Medulla oblongata (tissue), 1 donor: ENCODE measurements at regions not wholly inside any gene's neighbourhood (a gene's known extent, or its start where the extent isn't known, plus 50 kb on each side); places are given as distances from the start of the nearest gene placed in this dataset.
"Not testable (repeated sequence)": the region's sequence is repeated elsewhere in the genome, so short reads cannot be mapped to it uniquely, and the experiment has no call there.

Experiments used
- DNase-seq: peaks from one replicate; pipeline ENCODE4 v3.0.0-alpha.2; 2015; ENCODE audit errors: extremely low spot score

DNA sequence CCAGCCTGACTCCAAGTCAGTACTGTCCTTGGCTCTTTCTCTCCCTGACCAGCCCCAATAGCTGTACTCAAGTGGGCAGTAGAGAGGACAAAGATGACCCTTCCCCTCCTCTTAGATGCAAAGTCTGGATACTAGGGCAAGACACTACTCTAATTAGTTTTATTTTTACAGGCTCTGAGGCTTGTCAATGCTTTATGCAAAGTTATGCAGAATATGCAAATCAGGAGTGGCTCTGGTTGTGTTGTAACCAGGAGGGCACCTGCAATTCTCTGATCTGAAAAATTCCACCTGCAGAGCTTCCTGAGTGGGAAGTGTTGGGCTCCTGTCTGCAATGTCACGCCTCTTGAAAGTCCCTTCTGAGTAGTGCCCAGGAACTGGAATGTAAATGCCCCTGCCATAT, 201.5 kb downstream of the RGS3 start:
- no peak for DNase-seq

- DNase-seq = no peak
Measured at GRCh38 chr9:113665756-113666155, 202.2 kb downstream of the RGS3 start.

- DNase-seq = no peak
Measured at GRCh38 chr9:113668061-113668460, 204.5 kb downstream of the RGS3 start.

DNA sequence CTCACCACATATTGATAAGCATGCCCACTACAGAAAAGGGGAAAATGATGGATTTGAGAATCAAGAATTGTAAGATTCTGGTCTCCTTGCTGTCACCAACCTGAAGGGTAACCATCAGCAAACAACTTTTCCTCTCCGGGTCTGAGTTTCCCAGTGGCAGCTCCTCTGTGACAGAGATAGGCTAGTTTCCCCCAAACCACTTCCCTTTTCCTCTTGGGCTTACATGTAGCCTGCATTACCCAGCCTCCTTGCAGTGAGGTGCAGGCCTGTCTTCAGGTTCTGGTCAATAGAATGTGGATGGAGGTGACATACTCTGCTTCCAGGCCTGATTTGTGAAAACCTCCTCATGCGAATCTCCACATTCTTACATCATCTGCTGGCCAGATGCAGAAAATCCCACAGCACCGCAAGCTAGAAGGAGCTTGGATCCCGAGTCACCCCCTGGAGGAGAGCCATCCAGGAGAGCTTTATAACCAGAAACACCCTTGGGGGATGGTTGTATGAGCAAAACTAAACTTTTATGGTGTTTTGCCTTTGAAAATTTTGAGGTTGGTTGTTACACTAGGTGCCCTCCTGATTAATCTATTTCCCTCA, 206.1 kb downstream of the RGS3 start:
- no peak for DNase-seq

DNA sequence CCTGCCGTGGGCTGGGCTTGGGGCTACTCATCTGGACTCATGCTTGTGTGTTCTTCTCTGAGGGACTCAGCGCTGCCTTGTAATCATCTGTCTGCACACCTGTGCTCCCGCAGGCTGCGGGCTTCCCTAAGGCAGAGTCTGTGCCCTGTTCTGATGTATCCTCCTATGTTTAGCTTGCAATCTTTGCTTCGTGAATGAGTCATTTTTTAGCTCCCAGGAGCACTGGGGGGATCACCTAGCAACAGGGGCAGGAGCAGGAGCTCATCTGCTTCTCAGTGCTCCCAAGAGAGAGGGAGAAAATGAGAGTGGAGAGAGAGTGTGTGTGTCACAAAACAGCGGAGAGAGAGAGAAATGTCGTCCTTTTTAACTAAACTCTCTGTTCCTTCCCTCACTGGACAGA, 202.4 kb upstream of the ZNF618 start:
- no peak for DNase-seq

DNA sequence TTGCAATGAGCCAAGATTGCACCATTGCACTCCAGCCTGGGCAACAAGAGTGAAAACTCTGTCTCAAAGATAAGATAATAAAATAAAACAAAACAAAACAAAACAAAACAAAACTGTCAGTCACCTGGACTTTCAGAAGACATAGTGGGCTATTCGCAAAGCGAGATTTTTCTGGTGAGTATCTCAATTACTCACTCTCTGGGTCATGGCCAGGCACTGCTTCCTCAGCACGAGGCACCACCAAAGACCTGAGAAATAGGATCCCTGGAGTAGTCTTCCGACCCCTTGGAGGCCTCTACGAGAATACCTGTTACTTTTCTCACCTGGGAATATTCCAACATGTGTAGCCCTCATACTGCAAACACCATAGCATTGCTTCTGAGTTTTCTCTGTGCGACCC, 201.7 kb upstream of the ZNF618 start:
- DNase-seq = no peak

GRCh38 chr9:113675475-113675941, 200.6 kb upstream of the ZNF618 start:
- DNase-seq = no peak

GRCh38 chr9:113677057-113677456, 199.1 kb upstream of the ZNF618 start:
- DNase-seq = no peak

GRCh38 chr9:113677569-113677968, 198.5 kb upstream of the ZNF618 start:
- DNase-seq = no peak

- DNase-seq = no peak
Measured at GRCh38 chr9:113678119-113678858, 197.8 kb upstream of the ZNF618 start.

DNA sequence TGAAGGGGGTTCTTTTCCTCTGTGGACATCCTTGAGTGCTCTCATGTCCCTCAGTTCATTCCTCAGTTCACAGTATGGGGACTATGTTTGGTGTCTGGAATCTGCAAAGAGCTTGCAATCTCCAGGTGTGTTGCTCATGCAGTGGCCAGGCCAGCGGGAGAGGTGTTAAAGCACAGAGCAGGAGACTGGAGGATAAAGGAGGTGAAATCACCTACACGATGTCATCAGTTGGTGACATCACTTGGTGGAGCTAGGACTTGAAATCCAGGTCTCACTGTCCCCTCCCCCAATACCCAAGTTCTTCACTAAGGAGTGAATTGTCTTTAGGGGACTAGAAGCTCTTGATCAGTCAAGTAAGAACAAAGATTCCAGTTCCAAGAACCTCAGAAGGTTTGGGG, 197.3 kb upstream of the ZNF618 start:
- DNase-seq = no peak

- DNase-seq = peak; percentile 71
Measured at GRCh38 chr9:113682297-113682771, 193.8 kb upstream of the ZNF618 start.

- DNase-seq = not testable (repeated sequence)
Measured at GRCh38 chr9:113685636-113686035, 190.5 kb upstream of the ZNF618 start.

DNA sequence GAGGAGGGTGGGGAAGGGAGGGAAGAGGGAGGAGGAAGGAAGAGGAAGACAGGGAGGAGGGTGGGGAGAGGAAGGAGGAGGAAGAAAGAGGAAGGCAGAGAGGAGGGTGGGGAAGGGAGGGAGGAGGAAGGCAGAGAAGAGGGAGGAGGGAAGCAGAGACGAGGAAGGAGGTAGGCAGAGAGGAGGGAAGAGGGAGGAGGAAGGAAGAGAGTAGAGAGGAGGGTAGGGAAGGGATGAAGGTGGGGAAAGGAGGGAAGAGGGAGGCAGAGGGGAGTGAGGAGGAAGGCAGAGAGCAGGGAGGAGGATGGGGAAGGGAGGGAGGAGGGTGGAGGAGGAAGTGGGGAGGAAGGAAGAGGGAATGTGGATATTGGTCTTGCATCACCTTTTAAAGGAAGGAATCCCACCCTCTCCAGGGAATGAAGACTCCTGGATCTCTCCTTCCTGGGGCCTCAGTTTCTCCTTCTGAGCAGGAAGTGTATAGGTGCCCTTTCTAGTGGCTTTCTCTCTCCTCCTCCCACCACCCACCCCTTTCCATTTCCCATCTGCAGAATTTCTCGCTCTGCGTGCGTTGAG, 188.9 kb upstream of the ZNF618 start:
- no peak for DNase-seq

DNA sequence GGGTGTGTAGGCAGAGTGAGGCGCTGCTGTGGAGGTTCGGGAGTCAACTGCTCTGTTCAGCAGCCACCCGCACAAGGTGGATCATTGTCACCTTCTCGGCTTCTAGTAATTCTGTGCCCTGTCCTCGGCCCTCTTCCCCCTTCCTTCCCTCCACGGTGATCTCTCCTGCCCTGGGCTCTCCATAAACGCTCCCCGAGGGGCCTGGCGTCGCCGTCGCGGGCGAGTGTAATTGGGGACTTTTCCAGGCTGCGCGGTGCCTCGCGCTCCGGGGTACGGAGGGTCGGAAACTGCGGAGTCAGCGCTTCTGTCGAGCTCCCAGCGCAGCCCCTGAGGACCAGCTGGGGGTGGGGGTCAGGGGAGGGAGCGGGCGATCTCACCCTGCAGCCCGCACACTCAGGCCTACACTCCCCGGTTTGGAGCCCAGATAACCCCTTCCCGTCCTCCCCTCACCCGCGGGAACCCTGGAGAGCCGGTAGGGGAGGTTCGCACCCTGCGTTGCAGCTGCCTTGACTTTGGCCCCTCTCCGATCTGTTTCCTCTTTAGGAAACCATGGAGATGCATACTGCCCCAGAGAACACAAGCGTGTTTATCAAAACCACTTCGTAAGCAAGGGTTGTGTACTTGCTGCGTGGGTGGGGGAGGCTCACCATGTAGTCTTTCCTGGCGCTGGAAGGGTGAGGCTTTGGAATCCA, 188.3 kb upstream of the ZNF618 start:
- no peak for DNase-seq

DNA sequence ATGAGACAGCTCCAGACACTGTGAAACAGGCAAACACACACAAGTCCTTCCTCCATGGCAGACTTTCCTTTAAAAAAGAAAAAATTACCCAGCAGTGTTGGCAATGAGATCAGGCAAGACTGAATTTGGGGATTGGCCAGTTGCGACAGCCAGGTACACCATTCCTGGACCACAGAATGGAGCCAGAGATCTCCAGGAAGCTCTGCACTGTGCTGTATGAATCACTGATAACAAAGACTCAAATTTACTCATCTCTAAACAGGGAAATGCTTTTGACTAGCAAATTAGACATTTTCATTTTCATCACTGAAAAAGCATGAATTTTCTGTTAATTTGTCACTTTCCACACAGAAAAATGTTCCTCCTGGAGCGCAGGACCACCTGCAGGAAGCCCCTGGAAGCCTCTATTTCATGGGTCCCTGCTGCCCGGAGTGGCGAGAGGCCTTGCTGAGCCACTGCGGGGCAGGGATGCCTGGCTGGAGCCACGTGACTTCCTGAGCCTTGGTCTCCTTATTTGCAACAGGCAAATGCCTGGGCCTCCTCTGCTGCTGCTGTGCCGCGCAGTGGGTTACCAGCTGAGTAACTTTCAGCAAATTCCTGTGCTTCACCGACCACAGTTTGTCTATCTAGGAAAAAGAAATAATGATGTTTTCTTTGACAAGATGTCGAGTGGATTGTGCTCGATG, 185.9 kb upstream of the ZNF618 start:
- DNase-seq = no peak

DNA sequence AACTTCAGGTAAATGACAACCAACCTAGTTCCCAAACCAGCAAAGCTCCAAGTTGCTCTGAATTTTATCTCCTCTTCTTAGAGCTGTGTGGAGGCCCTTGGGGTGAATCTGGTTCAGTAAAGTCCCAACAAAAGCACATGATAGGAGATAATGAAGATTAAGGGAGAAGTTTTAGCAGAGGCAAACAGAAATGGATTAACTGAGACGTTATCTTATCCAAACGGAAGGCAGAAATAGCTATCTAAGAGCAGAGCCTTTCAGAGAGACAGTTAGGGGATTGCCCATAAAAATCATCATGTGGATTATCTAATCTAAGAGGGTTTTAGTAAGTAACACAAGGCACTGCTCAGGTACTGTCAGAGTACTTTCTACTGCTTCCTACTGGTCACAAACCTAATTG, 183.9 kb upstream of the ZNF618 start:
- no peak for DNase-seq

GRCh38 chr9:113694912-113695311, 181.2 kb upstream of the ZNF618 start:
- no peak for DNase-seq

- no peak for DNase-seq
Measured at GRCh38 chr9:113695440-113695851, 180.7 kb upstream of the ZNF618 start.

GRCh38 chr9:113695901-113696300, 180.2 kb upstream of the ZNF618 start:
- no peak for DNase-seq

DNA sequence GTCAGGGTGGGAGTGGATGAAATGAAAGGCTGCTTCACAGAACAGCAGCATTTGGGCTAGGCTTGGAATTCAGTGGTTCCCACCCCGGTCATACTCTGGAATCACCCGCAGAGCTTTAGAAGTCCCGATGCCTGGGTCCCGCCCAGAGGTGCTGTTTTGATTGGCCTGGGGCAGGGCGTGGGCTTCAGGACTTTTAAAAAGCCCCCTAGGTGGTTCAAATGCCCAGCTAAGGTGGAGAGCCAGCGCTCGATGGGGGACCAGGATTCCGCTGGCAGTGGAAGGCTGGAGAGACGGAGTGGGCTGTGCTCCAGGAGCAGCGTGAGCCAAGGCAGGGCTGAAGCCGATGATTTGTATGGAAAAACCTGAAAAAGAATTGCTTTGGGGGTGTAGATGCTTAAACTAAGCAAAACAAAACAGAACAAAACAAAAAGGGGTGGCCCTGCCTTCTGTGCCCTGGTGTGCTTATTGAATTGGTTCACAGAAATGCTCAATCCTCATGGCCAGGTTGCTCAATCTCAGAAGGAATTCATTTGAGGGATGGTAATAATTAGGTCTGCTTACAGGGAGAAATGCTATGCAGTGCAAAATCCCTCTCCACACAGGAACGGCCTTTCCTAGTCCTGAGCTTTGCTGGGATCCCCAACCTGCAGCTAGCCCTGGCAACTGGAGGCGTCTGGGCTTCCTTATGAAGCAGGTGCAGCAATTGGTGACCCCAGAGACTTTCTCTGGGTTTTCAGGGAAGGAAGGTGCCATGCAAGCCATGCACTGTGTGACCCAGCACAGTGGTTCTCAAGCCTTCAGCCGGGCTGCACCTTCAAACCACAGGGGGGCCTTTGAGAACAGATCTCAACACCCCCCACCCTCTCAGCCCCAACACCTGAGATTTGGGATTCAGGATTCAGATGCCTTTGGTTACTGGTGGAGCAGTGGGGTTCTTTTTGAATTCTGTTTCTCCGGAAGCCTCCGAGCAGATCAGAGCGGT, 174.0 kb upstream of the ZNF618 start:
- no peak for DNase-seq
